ENCODE measurements at regions not wholly inside any gene's neighbourhood (a gene's known extent, or its start where the extent isn't known, plus 50 kb on each side); places are given as distances from the start of the nearest gene placed in this dataset.
"Not testable (repeated sequence)": the region's sequence is repeated elsewhere in the genome, so short reads cannot be mapped to it uniquely, and the experiment has no call there.

DNA sequence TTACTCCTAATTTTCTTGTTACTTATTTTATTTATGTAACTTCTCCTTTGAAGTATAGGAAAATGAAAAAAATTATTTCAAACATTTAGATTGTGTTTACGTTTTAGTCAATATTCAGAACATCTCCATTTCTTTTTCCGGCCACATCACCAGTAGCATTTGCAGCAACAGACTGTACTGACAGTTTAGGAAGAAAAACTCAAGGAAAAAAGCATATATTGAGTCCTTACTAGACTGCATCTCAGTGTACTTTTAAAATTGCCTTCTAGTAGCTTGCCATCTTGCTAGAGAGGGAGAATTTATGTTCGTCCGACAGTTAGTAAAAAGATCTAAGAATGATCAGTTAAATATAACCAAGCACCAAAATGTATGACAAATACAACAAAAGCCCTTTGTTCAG lies 625.0 kb upstream of the MIS18BP1 start:
- Histone ChIP-seq H3K4me3 (no peak overlapping the region), H3K36me3 (replicated peaks) (no peaks in the 10 kb centered on the region), H3K27me3 (ENCODE audit: low read depth) (no peaks in the 10 kb centered on the region), H3K9me3 (no peaks in the 10 kb centered on the region), H3K4me1 (no peaks in the 10 kb centered on the region)
- no peak for DNase-seq (ENCODE audit: low spot score in 2 of 2)
- in situ Hi-C loops (cut with MboI; ENCODE audit: low sequenced_read_pairs), result no loop called here

DNA sequence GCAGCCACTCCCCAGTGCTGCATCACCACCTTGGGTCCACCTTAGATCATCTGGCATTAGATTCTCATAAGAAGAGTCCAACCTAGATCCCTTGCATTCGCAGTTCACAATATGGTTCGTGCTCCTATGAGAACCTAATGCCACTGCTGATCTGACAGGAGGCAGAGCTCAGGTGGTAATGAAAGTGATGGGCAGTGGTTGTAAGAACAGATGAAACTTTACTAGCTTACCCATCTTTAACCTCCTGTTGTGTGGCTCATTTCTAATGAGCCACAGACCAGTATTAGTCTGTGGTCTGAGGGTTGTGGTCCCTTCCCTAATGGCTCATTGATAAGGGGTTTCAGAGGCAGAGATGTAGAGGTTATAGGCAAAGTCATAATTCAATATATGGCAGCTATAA lies 615.9 kb upstream of the MIS18BP1 start:
- Histone ChIP-seq H3K36me3 (replicated peaks) (no peaks in the 10 kb centered on the region), H3K27me3 (ENCODE audit: low read depth) (no peaks in the 10 kb centered on the region), H3K4me1 (no peaks in the 10 kb centered on the region), H3K4me3 (no peak overlapping the region), H3K9me3 (no peaks in the 10 kb centered on the region)
- in situ Hi-C loops (cut with MboI; ENCODE audit: low sequenced_read_pairs), result no loop called here
- no peak for DNase-seq (ENCODE audit: low spot score in 2 of 2)

DNA sequence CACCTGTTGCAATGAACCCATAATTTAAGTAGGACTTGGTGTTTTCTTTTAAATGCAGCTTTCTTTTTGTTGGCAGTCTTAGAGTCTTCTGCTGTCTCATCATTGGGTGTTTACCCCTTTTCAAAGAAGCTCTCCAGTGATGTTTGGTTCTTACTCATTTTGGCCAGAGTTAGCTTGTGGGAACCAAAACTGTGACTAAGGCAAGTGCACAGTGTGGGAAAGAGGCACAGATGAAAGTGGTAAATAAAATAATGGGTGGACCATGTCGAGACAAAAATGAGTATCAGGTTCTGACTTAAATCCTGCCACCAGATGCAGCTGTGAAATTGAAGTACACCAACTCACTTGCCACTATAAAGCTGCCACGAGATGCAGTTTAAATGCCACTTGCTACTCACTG lies 615.4 kb upstream of the MIS18BP1 start:
- H3K36me3 ChIP-seq (replicated peaks), result no peaks in the 10 kb centered on the region
- no peaks in the 10 kb centered on the region for H3K4me1 ChIP-seq
- no peaks in the 10 kb centered on the region for H3K27me3 ChIP-seq (ENCODE audit: low read depth)
- DNase-seq (ENCODE audit: low spot score in 2 of 2), result no peak
- H3K4me3 ChIP-seq, result no peak overlapping the region
- H3K9me3 ChIP-seq, result no peaks in the 10 kb centered on the region
- in situ Hi-C loops (cut with MboI; ENCODE audit: low sequenced_read_pairs), result no loop called here

DNA sequence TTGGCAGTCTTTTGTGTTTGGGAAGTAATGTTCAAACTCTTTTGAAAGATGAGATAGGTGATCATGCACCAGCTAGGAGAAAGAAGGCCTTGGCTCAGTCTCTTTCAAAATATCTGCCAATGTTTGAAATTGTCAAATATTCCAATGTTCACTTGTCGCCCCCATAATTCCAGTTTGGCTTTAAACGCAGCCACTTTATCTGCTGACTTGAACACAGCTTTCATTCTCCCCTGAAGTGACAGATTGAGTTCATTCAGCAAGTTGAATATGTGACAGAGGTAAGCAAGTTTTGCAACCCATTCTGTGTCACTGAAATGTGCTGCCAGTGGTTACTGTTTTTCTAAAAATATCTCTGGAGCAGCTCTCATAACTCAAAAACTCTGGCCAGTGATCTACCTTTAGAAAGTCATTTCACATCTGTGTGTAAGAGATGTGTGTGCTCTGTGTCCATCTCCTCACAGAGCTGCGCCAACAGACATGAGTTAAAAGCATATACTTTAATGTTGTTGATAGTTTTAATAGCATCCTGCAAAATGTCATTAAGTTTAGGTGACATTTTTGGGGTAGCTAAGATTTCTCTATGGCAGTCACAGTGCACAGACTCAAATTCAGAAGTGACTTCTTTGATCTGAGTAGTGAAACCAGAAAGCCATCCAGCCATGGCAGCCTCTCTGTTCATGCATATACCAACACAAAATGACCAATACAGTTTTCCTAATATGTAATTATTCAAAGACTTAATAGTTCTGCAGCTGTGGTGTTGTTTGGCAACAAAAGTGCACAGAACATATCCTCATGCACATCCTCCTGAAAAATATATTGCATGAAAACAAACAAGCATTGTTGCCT lies 614.3 kb upstream of the MIS18BP1 start:
- Histone ChIP-seq H3K4me1 (no peaks in the 10 kb centered on the region), H3K27me3 (ENCODE audit: low read depth) (no peaks in the 10 kb centered on the region), H3K36me3 (replicated peaks) (no peaks in the 10 kb centered on the region), H3K4me3 (no peak overlapping the region), H3K9me3 (no peaks in the 10 kb centered on the region)
- in situ Hi-C loops (cut with MboI; ENCODE audit: low sequenced_read_pairs), result no loop called here
- no peak for DNase-seq (ENCODE audit: low spot score in 2 of 2)

DNA sequence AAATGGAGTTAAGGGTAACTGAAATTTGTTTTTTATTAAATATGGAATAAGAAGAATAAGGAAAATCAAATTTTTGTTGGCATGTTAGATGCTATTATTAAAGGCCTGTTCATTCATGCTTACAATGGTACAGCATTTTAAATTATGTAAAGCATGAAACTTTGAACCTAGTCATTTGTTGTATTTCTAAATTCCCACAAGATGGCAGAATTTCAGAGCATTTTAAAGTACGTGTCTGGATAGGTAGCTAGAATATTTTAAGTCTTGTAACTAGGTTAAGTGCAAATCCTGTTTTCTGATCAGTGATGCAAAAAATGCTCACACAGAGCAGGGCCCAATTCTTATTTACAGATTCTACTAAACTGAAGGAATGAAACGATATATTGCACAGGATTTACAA lies 585.6 kb upstream of the MIS18BP1 start:
- in situ Hi-C loops (cut with MboI; ENCODE audit: low sequenced_read_pairs), result no loop called here
- no peaks in the 10 kb centered on the region for H3K27me3 ChIP-seq (ENCODE audit: low read depth)
- no peaks in the 10 kb centered on the region for H3K4me1 ChIP-seq
- no peaks in the 10 kb centered on the region for H3K9me3 ChIP-seq
- no peak overlapping the region for H3K4me3 ChIP-seq
- no peaks in the 10 kb centered on the region for H3K36me3 ChIP-seq (replicated peaks)
- DNase-seq (ENCODE audit: low spot score in 2 of 2), result no peak

DNA sequence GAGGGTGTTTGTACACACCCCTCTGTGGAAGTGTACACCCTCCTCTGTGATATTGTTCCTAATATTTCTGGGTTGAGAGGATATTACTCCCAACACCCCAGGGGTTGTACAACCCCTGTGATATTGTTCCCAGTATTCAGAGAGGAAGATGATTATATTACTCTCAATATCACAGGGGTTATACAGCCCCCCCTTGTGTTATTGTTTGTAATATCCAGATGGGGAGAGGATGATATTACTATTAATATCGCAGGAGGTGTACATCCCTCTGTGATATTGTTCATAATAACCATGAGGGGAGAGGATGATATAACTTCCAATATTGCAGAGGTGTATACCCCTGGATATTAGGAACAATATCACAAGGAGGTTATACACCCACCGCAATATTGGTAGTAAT lies 566.1 kb upstream of the MIS18BP1 start:
- no peaks in the 10 kb centered on the region for H3K27me3 ChIP-seq (ENCODE audit: low read depth)
- no peak for DNase-seq (ENCODE audit: low spot score in 2 of 2)
- in situ Hi-C loops (cut with MboI; ENCODE audit: low sequenced_read_pairs), result no loop called here
- no peaks in the 10 kb centered on the region for H3K4me1 ChIP-seq
- no peak overlapping the region for H3K4me3 ChIP-seq
- no peaks in the 10 kb centered on the region for H3K36me3 ChIP-seq (replicated peaks)
- no peaks in the 10 kb centered on the region for H3K9me3 ChIP-seq

DNA sequence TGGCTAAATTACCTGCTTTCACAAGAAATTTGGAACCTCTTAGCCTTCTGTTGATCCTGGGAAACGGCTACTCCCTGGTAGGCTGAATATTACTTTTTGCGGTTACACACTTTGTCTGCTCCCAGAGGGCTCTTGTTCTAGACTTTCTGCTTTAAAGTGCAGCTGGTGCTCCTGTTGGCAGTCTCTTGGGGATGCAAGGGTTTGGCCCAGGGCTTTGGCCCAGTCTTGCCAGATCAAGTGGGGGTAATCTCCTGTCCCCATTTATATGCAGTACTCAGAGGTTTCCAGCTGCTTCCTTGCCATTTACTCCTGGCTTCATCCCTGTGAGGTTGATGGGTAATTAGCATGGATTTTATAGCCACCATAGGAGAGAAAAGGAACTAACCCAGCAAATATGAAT lies 558.2 kb upstream of the MIS18BP1 start:
- no peak overlapping the region for H3K4me3 ChIP-seq
- no peaks in the 10 kb centered on the region for H3K36me3 ChIP-seq (replicated peaks)
- H3K9me3 ChIP-seq, result no peaks in the 10 kb centered on the region
- in situ Hi-C loops (cut with MboI; ENCODE audit: low sequenced_read_pairs), result no loop called here
- DNase-seq (ENCODE audit: low spot score in 2 of 2), result no peak
- H3K27me3 ChIP-seq (ENCODE audit: low read depth), result no peaks in the 10 kb centered on the region
- no peaks in the 10 kb centered on the region for H3K4me1 ChIP-seq

DNA sequence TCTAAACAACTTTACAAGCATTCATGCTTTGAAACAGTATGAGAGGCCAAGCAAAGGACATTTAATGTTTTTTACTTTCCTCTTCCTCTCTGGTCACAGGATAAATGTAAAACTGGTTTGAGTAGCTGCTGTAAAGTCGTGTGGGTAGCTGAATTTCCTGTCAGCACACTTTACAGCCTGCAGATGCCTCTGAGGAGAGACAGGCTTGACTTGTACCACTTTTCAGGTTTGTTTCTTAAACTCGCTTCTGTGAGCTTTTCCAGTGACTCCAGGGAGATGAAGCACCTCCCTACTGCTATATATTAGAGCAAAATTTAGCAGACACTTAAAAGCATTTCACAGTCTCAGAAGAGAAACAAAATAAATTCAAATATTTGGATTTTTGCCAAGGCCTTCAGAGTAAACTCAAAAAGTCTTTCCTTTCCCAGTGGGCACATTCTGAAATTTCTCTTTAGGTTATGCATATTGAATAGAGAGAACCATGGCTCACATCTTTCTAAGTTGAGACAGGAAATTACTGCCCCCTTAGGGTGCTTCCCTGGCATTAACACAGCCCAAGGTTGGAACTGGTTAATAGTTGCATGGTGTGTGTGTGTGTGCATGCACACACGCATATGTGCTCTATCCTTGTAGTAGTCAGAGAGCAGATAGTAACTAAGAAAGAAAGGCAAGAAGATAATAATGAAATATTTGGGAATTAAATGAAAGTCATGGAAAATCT lies 557.3 kb upstream of the MIS18BP1 start:
- Histone ChIP-seq H3K4me3 (no peak overlapping the region), H3K36me3 (replicated peaks) (no peaks in the 10 kb centered on the region), H3K4me1 (no peaks in the 10 kb centered on the region), H3K9me3 (no peaks in the 10 kb centered on the region), H3K27me3 (ENCODE audit: low read depth) (no peaks in the 10 kb centered on the region)
- DNase-seq (ENCODE audit: low spot score in 2 of 2), result no peak
- in situ Hi-C loops (cut with MboI; ENCODE audit: low sequenced_read_pairs), result no loop called here

DNA sequence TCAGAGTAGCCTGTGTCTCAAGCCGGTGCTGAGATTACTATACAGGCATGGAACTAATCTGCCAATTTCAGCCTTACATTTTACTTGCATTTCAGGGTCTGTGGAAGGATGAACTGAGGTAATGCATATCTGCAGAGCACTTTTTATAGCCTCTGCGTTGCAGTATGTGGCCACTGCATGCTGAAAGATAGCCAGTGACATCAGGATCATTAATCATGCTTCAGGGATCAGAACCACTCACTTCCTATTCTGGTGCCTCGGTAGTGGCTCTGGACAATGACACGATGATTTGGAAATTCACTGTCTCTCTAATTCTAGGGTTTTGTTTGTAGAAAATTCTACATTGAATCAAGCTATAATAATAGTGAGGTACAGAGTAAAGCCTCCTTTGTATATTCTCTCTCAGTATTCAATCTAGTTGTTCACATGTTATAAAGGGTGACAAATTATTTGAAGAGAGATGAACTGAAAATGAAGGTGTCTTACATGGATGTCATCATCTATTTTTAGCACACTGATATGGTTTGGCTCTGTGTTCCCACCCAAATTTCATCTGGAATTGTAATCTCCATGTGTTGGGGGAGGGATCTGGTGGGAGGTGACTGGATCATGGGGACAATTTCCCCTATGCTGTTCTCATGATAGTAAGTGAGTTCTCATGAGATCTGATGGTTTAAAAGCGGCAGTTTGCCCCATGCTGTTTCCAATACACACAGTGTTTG lies 554.3 kb upstream of the MIS18BP1 start:
- in situ Hi-C loops (cut with MboI; ENCODE audit: low sequenced_read_pairs), result no loop called here
- no peak for DNase-seq (ENCODE audit: low spot score in 2 of 2)

DNA sequence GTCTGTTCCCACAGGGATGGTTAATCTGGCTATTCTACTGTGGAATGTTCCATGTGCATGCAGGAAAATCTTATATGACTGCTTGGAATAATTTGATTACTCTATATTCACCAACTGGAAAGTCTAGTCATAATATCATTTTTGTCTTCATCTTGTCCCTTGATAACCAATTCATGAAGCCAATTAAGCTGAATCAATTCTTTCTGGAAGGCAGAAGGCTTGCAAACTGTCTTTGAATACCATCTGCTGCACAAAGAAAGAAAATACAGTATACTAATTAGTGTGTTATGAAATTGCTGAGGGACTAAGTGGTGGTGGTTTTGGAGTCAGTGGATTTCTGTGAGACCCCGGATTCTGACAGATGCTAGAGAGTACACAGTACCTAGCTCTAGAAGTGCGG lies 546.5 kb upstream of the MIS18BP1 start:
- Histone ChIP-seq H3K9me3 (no peaks in the 10 kb centered on the region), H3K4me1 (no peaks in the 10 kb centered on the region), H3K4me3 (no peak overlapping the region), H3K27me3 (ENCODE audit: low read depth) (no peaks in the 10 kb centered on the region), H3K36me3 (replicated peaks) (no peaks in the 10 kb centered on the region)
- no peak for DNase-seq (ENCODE audit: low spot score in 2 of 2)
- in situ Hi-C loops (cut with MboI; ENCODE audit: low sequenced_read_pairs), result no loop called here

More for the DNA sequence above, 554.3 kb upstream of the MIS18BP1 start:
- H3K36me3 ChIP-seq (replicated peaks), result no peaks in the 10 kb centered on the region
- no peaks in the 10 kb centered on the region for H3K9me3 ChIP-seq
- H3K4me3 ChIP-seq, result no peak overlapping the region
- no peaks in the 10 kb centered on the region for H3K27me3 ChIP-seq (ENCODE audit: low read depth)
- H3K4me1 ChIP-seq, result no peaks in the 10 kb centered on the region

DNA sequence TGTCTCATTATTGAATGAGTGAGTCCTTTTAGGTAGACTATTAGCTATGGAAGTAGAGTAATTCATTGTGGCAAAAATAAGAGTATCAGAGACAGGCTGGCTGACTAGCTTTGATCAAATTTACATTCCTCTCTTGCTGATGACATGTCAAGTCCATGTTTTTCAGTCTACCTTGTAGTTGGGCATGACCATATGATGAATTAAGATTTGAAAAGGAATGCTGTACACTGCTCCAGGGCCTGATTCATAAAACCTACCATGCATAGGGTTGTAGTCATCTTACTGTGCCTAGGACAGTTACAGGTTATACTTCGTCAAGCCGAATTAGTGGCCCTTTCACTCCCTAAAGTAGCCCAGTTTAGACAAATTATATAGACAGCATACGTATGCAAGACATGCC lies 545.7 kb upstream of the MIS18BP1 start:
- Histone ChIP-seq H3K36me3 (replicated peaks) (no peaks in the 10 kb centered on the region), H3K27me3 (ENCODE audit: low read depth) (no peaks in the 10 kb centered on the region), H3K4me3 (no peak overlapping the region), H3K4me1 (no peaks in the 10 kb centered on the region), H3K9me3 (no peaks in the 10 kb centered on the region)
- in situ Hi-C loops (cut with MboI; ENCODE audit: low sequenced_read_pairs), result no loop called here
- no peak for DNase-seq (ENCODE audit: low spot score in 2 of 2)

DNA sequence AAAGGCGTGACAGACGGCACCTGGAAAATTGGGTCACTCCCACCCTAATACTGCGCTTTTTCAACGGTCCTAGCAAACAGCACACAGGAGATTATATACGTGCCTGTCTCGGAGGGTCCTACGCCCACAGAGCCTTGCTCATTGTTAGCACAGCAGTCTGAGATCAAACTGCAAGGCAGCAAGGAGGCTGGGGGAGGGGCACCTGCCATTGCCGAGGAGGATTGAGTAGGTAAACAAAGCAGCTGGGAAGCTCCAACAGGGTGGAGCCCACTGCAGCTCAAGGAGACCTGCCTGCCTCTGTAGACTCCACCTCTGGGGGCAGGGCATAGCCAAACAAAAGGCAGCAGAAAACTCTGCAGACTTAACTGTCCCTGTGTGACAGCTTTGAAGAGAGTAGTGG lies 543.0 kb upstream of the MIS18BP1 start:
- in situ Hi-C loops (cut with MboI; ENCODE audit: low sequenced_read_pairs); H3K4me3 ChIP-seq; H3K9me3 ChIP-seq; H3K27me3 ChIP-seq (ENCODE audit: low read depth); H3K36me3 ChIP-seq (replicated peaks); H3K4me1 ChIP-seq: not testable (repeated sequence)
- peak in 1 of 2 experiments; percentile 9 for DNase-seq (ENCODE audit: low spot score in 2 of 2)

DNA sequence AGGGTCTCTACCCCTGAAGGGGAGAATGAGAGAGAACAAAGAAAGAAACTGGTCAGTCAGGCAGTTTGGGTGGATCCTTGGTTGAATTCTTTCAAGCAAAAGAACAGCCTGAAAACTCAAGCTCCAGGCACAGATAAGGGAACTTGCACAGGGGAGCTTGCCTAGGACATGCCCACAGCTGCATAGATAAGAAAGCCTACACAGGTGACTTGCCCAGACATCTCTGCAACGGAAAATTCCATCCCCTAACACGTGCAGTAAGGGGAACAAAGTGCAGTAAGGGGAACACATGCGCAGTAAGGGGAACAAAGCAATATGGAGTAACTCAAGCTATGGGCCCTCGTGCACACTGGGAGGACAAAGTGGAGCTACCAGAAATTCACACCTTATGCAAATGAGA lies 540.1 kb upstream of the MIS18BP1 start:
- H3K4me1 ChIP-seq, result no peaks in the 10 kb centered on the region
- H3K9me3 ChIP-seq, result no peaks in the 10 kb centered on the region
- no peak overlapping the region for H3K4me3 ChIP-seq
- in situ Hi-C loops (cut with MboI; ENCODE audit: low sequenced_read_pairs), result no loop called here
- DNase-seq (ENCODE audit: low spot score in 2 of 2), result no peak
- no peaks in the 10 kb centered on the region for H3K36me3 ChIP-seq (replicated peaks)
- no peaks in the 10 kb centered on the region for H3K27me3 ChIP-seq (ENCODE audit: low read depth)

DNA sequence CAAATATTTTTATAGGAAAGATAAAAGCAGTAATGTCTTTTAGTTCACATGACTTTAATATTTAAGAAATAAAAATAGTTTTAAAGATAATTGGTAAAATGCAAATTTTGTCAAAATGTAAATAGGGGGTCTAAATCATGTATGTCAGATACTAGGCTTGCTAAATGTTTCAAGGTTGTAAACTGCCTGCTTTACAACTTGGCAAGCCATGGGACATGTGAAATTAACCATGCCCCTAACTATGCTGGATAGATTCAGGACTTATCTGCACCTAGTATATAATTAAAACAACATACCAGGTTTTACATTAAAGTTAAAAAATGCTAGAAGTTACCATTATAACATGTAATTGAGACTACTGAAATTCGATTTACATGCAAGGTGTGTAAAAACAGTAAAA lies 537.3 kb upstream of the MIS18BP1 start:
- no peak for DNase-seq (ENCODE audit: low spot score in 2 of 2)
- H3K36me3 ChIP-seq (replicated peaks), result no peaks in the 10 kb centered on the region
- H3K27me3 ChIP-seq (ENCODE audit: low read depth), result no peaks in the 10 kb centered on the region
- H3K4me3 ChIP-seq, result no peak overlapping the region
- no peaks in the 10 kb centered on the region for H3K4me1 ChIP-seq
- in situ Hi-C loops (cut with MboI; ENCODE audit: low sequenced_read_pairs), result no loop called here
- H3K9me3 ChIP-seq, result no peaks in the 10 kb centered on the region

All from HAP-1 (cell line).